GM18511 (cell line): ENCODE measurements at regions not wholly inside any gene's neighbourhood (a gene's known extent, or its start where the extent isn't known, plus 50 kb on each side); places are given as distances from the start of the nearest gene placed in this dataset.

ENCODE experiments used
- ATAC-seq: cut with Tn5 transposase; IDR thresholded peaks from one replicate; pipeline ENCODE4 v1.9.1; 2021; ENCODE audit warnings: mild to moderate bottlenecking, moderate library complexity; ENCODE audit not compliant: unreplicated experiment

GRCh38 chr14:82504894-82505293 lies 971.2 kb upstream of the SEL1L start:
- no peak for ATAC-seq

- no peak for ATAC-seq
Measured at GRCh38 chr14:82510007-82510406, 976.4 kb upstream of the SEL1L start.

- ATAC-seq: no peak
Measured at GRCh38 chr14:82511399-82511798, 977.7 kb upstream of the SEL1L start.

- no peak for ATAC-seq
Measured at GRCh38 chr14:82520765-82521164, 987.1 kb upstream of the SEL1L start.

GRCh38 chr14:82521191-82521590 lies 987.5 kb upstream of the SEL1L start:
- no peak for ATAC-seq

GRCh38 chr14:82528016-82528415 lies 994.4 kb upstream of the SEL1L start:
- ATAC-seq: no peak

- ATAC-seq: no peak
Measured at GRCh38 chr14:82533351-82533750, 999.7 kb upstream of the SEL1L start.

GRCh38 chr14:82536566-82536965 lies 1002.9 kb upstream of the SEL1L start:
- ATAC-seq: no peak

GRCh38 chr14:82537831-82538230 lies 1004.2 kb upstream of the SEL1L start:
- ATAC-seq: no peak

- ATAC-seq: no peak
Measured at GRCh38 chr14:82546401-82546800, 1012.7 kb upstream of the SEL1L start.

- no peak for ATAC-seq
Measured at GRCh38 chr14:82549306-82549990, 1015.8 kb upstream of the SEL1L start.

GRCh38 chr14:82562881-82563280 lies 1029.2 kb upstream of the SEL1L start:
- ATAC-seq: no peak

GRCh38 chr14:82565825-82566224 lies 1032.2 kb upstream of the SEL1L start:
- no peak for ATAC-seq

- no peak for ATAC-seq
Measured at GRCh38 chr14:82587226-82587625, 1053.6 kb upstream of the SEL1L start.

- no peak for ATAC-seq
Measured at GRCh38 chr14:82595466-82595865, 1061.8 kb upstream of the SEL1L start.

- no peak for ATAC-seq
Measured at GRCh38 chr14:82602794-82603193, 1069.1 kb upstream of the SEL1L start.

GRCh38 chr14:82604819-82605218 lies 1071.2 kb upstream of the SEL1L start:
- ATAC-seq: no peak

- no peak for ATAC-seq
Measured at GRCh38 chr14:82621881-82622450, 1088.3 kb upstream of the SEL1L start.

- no peak for ATAC-seq
Measured at GRCh38 chr14:82626156-82627066, 1092.8 kb upstream of the SEL1L start.

GRCh38 chr14:82635915-82636314 lies 1102.3 kb upstream of the SEL1L start:
- no peak for ATAC-seq

- ATAC-seq: no peak
Measured at GRCh38 chr14:82636426-82636825, 1102.8 kb upstream of the SEL1L start.

GRCh38 chr14:82641050-82641540 lies 1107.4 kb upstream of the SEL1L start:
- ATAC-seq: no peak
